GM21717 (cell line): ENCODE measurements at regions not wholly inside any gene's neighbourhood (a gene's known extent, or its start where the extent isn't known, plus 50 kb on each side); places are given as distances from the start of the nearest gene placed in this dataset.
"Not testable (repeated sequence)": the region's sequence is repeated elsewhere in the genome, so short reads cannot be mapped to it uniquely, and the experiment has no call there.

Experiments
- ATAC-seq: cut with Tn5 transposase; IDR thresholded peaks from one replicate; pipeline ENCODE4 v1.9.1; 2021; ENCODE audit warnings: mild to moderate bottlenecking, moderate library complexity; ENCODE audit not compliant: unreplicated experiment

- no peak for ATAC-seq
Measured at GRCh38 chr18:29780816-29781215, 1261.7 kb downstream of the DSC3 start.

- ATAC-seq: no peak
Measured at GRCh38 chr18:29779096-29779495, 1263.4 kb downstream of the DSC3 start.

GRCh38 chr18:29753379-29753778, 1289.2 kb downstream of the DSC3 start:
- no peak for ATAC-seq

GRCh38 chr18:29749704-29750103, 1292.8 kb downstream of the DSC3 start:
- ATAC-seq: no peak

GRCh38 chr18:29741461-29741860, 1301.1 kb downstream of the DSC3 start:
- ATAC-seq: no peak

GRCh38 chr18:29737620-29738019, 1304.9 kb downstream of the DSC3 start:
- ATAC-seq: no peak

- no peak for ATAC-seq
Measured at GRCh38 chr18:29737190-29737589, 1305.4 kb downstream of the DSC3 start.

- ATAC-seq: no peak
Measured at GRCh38 chr18:29730073-29730472, 1312.5 kb downstream of the DSC3 start.

GRCh38 chr18:29726646-29727045, 1315.9 kb downstream of the DSC3 start:
- ATAC-seq: no peak

- ATAC-seq: not testable (repeated sequence)
Measured at GRCh38 chr18:29723486-29723885, 1319.1 kb downstream of the DSC3 start.

GRCh38 chr18:29715960-29716359, 1326.6 kb downstream of the DSC3 start:
- ATAC-seq: not testable (repeated sequence)

GRCh38 chr18:29712785-29713184, 1329.8 kb downstream of the DSC3 start:
- ATAC-seq: no peak

GRCh38 chr18:29711932-29712331, 1330.6 kb downstream of the DSC3 start:
- ATAC-seq: no peak

GRCh38 chr18:29693334-29693733, 1349.2 kb downstream of the DSC3 start:
- ATAC-seq: no peak

- ATAC-seq: no peak
Measured at GRCh38 chr18:29681578-29681977, 1361.0 kb downstream of the DSC3 start.

GRCh38 chr18:29664278-29665036, 1378.1 kb downstream of the DSC3 start:
- ATAC-seq: no peak

- no peak for ATAC-seq
Measured at GRCh38 chr18:29661924-29662323, 1380.6 kb downstream of the DSC3 start.

- no peak for ATAC-seq
Measured at GRCh38 chr18:29660777-29661176, 1381.8 kb downstream of the DSC3 start.

- ATAC-seq: no peak
Measured at GRCh38 chr18:29653671-29654215, 1388.8 kb downstream of the DSC3 start.

GRCh38 chr18:29652797-29653196, 1389.7 kb downstream of the DSC3 start:
- no peak for ATAC-seq

GRCh38 chr18:29651122-29651680, 1391.3 kb downstream of the DSC3 start:
- ATAC-seq: no peak

- ATAC-seq: no peak
Measured at GRCh38 chr18:29648891-29649290, 1393.7 kb downstream of the DSC3 start.
